Keratinocyte (primary cell): ENCODE measurements at regions not wholly inside any gene's neighbourhood (a gene's known extent, or its start where the extent isn't known, plus 50 kb on each side); places are given as distances from the start of the nearest gene placed in this dataset.
A peak's percentile ranks its signal among the peaks of the same experiment; 100 is the strongest.

Source experiments
- DNase-seq: peaks from one replicate; pipeline ENCODE4 v3.0.0-alpha.2; 2011; ENCODE audit warnings: low read depth, missing footprints, low spot score
- FAIRE-seq: peaks from 2 replicates; lab custom pipeline; 2011; peaks lifted over from hg19 to GRCh38; lab: Jason Lieb, UNC
- H2AFZ ChIP-seq: 2 replicates; pipeline ENCODE4 v1.6.0; 2012; ENCODE audit warnings: low read length, control low read depth, inconsistent platforms; ENCODE audit not compliant: control insufficient read depth
- H3K27ac ChIP-seq: 2 replicates; pipeline ENCODE4 v1.5.1; 2011; ENCODE audit warnings: low read length; ENCODE audit not compliant: control insufficient read depth, insufficient read depth
- H3K27me3 ChIP-seq: 3 replicates; pipeline ENCODE4 v1.6.0; 2011; ENCODE audit warnings: low read length; ENCODE audit not compliant: control insufficient read depth, insufficient read depth; ENCODE audit errors: extremely low read depth
- H3K36me3 ChIP-seq, 2 experiments: 2 replicates in 1 of 2; 3 replicates in 1 of 2; pipeline ENCODE4 v1.5.1; 2011; ENCODE audit warnings: low read length in 2 of 2, mild to moderate bottlenecking in 1 of 2; ENCODE audit not compliant: control insufficient read depth in 2 of 2, insufficient read depth in 2 of 2; ENCODE audit errors: extremely low read depth in 1 of 2
- H3K4me1 ChIP-seq: 3 replicates; pipeline ENCODE4 v1.5.1; 2011; ENCODE audit warnings: low read length; ENCODE audit not compliant: control insufficient read depth, insufficient read depth; ENCODE audit errors: extremely low read depth
- H3K4me2 ChIP-seq: 3 replicates; pipeline ENCODE4 v1.6.0; 2011; ENCODE audit warnings: low read depth, low read length; ENCODE audit not compliant: control insufficient read depth, insufficient read depth; ENCODE audit errors: extremely low read depth
- H3K4me3 ChIP-seq, 3 experiments: fragments of 200-600 bp in 1 of 3; sonication (generic) in 1 of 3; 2 replicates in 2 of 3; 3 replicates in 1 of 3; pipeline ENCODE4 v1.5.1; 2011 to 2016; ENCODE audit warnings: low read length in 3 of 3, mild to moderate bottlenecking in 3 of 3, control low read depth in 2 of 3, inconsistent platforms in 1 of 3, low read depth in 1 of 3, mixed read lengths in 1 of 3, mixed run types in 1 of 3, moderate library complexity in 1 of 3; ENCODE audit not compliant: control insufficient read depth in 2 of 3, insufficient read depth in 2 of 3; ENCODE audit errors: extremely low read depth in 1 of 3
- H3K79me2 ChIP-seq: 2 replicates; pipeline ENCODE4 v1.6.0; 2012; ENCODE audit warnings: low read length; ENCODE audit not compliant: control insufficient read depth, insufficient read depth
- H3K9ac ChIP-seq: 3 replicates; pipeline ENCODE4 v1.6.0; 2011; ENCODE audit warnings: low read length; ENCODE audit not compliant: control insufficient read depth, insufficient read depth; ENCODE audit errors: extremely low read depth
- H3K9me1 ChIP-seq: 3 replicates; pipeline ENCODE4 v1.6.0; 2011; ENCODE audit warnings: low read length; ENCODE audit not compliant: control insufficient read depth, insufficient read depth; ENCODE audit errors: extremely low read depth
- H3K9me3 ChIP-seq: 2 replicates; pipeline ENCODE4 v1.5.1; 2012; ENCODE audit warnings: low read depth, low read length; ENCODE audit not compliant: control insufficient read depth
- H4K20me1 ChIP-seq: 3 replicates; pipeline ENCODE4 v1.6.0; 2011; ENCODE audit warnings: low read length; ENCODE audit not compliant: control insufficient read depth, insufficient read depth; ENCODE audit errors: extremely low read depth
- CTCF ChIP-seq, 3 experiments: IDR thresholded peaks in 1 of 3; conservative IDR thresholded peaks in 1 of 3; optimal IDR thresholded peaks in 1 of 3; 2 replicates in 2 of 3; 3 replicates in 1 of 3; pipeline versions ENCODE3 to v1.5.1; 2011; ENCODE audit warnings: low read length in 3 of 3, mild to moderate bottlenecking in 3 of 3, moderate library complexity in 2 of 3, control low read depth in 1 of 3, inconsistent platforms in 1 of 3; ENCODE audit not compliant: insufficient read depth in 2 of 3; ENCODE audit errors: extremely low read depth in 1 of 3
- EZH2 ChIP-seq: IDR thresholded peaks from one replicate; pipeline ENCODE4 v1.6.1; 2012; ENCODE audit warnings: inconsistent platforms, mild to moderate bottlenecking, low read length, moderate library complexity
- dilution Hi-C: fragments of 300-500 bp; cut with MboI; formaldehyde crosslinking; loops from one replicate; pipeline ENCODE4 v1.7.0; 2020; ENCODE audit warnings: low sequenced_read_pairs; ENCODE audit not compliant: extremely low pct_ligation_motif_present

GRCh38 chr7:42407021-42407710, 170.2 kb upstream of the GLI3 start:
- Histone ChIP-seq H3K27ac (no peak overlapping the region), H3K9me1 (no peaks in the 10 kb centered on the region), H4K20me1 (no peaks in the 10 kb centered on the region), H3K36me3 (no peaks in the 10 kb centered on the region), H3K4me2 (peak overlapping the region; percentile 20), H3K79me2 (no peaks in the 10 kb centered on the region), H3K27me3 (no peaks in the 10 kb centered on the region), H3K9ac (no peak overlapping the region), H3K4me3 (no peak overlapping the region), H3K9me3 (no peaks in the 10 kb centered on the region), H2AFZ (peak overlapping the region; percentile 17), H3K4me1 (peaks cover 12% of the 10 kb centered on the region)
- TF ChIP-seq CTCF (optimal IDR thresholded peaks at IDR 0.05 in 1 of 3, IDR thresholded peaks at IDR 0.05 in 1 of 3, conservative IDR thresholded peaks at IDR 0.05 in 1 of 3; ENCODE audit: extremely low read depth in 1 of 3, insufficient read depth in 2 of 3, low read length in 3 of 3) (no peak), EZH2 (no peak)
- dilution Hi-C loops = no loop called here
- DNase-seq (no peak), FAIRE-seq (no peak)

GRCh38 chr7:42406358-42406757, 169.3 kb upstream of the GLI3 start:
- Histone ChIP-seq H3K27ac (no peak overlapping the region), H3K4me2 (no peak overlapping the region), H3K27me3 (no peaks in the 10 kb centered on the region), H3K9me3 (no peaks in the 10 kb centered on the region), H2AFZ (no peak overlapping the region), H3K36me3 (no peaks in the 10 kb centered on the region), H3K79me2 (no peaks in the 10 kb centered on the region), H3K9me1 (no peaks in the 10 kb centered on the region), H4K20me1 (no peaks in the 10 kb centered on the region), H3K4me1 (peaks cover 12% of the 10 kb centered on the region), H3K9ac (no peak overlapping the region), H3K4me3 (no peak overlapping the region)
- dilution Hi-C loops = no loop called here
- DNase-seq (no peak), FAIRE-seq (no peak)
- TF ChIP-seq CTCF (optimal IDR thresholded peaks at IDR 0.05 in 1 of 3, IDR thresholded peaks at IDR 0.05 in 1 of 3, conservative IDR thresholded peaks at IDR 0.05 in 1 of 3; ENCODE audit: extremely low read depth in 1 of 3, insufficient read depth in 2 of 3, low read length in 3 of 3) (no peak), EZH2 (no peak)
